ENCODE measurements at regions not wholly inside any gene's neighbourhood (a gene's known extent, or its start where the extent isn't known, plus 50 kb on each side); places are given as distances from the start of the nearest gene placed in this dataset.

- no peak for TF ChIP-seq POLR2A (IDR thresholded peaks at IDR 0.05)
- TF ChIP-seq CTCF (IDR thresholded peaks at IDR 0.05): no peak
- no peak for TF ChIP-seq POLR2AphosphoS5 (IDR thresholded peaks at IDR 0.05)
- no peak for TF ChIP-seq EP300 (IDR thresholded peaks at IDR 0.05)
Observed at GRCh38 chr1:219518168-219518906, 94.6 kb downstream of the ZC3H11B start.

Measured in sigmoid colon (tissue), 4 donors.